Cerebellar nuclear complex (tissue), 1 donor: ENCODE measurements at regions not wholly inside any gene's neighbourhood (a gene's known extent, or its start where the extent isn't known, plus 50 kb on each side); places are given as distances from the start of the nearest gene placed in this dataset.
"Not testable (repeated sequence)": the region's sequence is repeated elsewhere in the genome, so short reads cannot be mapped to it uniquely, and the experiment has no call there.

Source experiments
- DNase-seq, 2 experiments: peaks; one replicate each; lab custom pipeline; 2025; lab: John Stamatoyannopoulos, UW

DNA sequence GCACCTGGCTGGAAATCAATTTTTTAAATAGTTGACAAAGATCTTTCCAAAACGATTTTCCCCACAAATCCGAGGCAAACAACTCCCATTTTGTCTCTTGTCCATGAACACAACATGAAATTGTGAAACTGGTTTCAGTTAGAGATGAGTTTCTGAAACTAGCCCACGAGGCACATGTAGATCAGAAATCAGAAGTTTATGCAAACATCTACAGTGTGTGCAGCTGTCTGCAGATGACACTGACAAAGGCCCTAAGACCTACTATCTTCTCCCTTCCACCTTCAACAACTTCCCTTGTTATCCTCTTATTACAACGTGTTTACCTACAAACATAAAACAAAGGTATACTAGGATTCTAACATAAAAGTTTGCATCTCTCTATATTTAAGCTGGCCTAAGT is 183.3 kb downstream of the DIRAS2 start:
- no peak for DNase-seq

DNA sequence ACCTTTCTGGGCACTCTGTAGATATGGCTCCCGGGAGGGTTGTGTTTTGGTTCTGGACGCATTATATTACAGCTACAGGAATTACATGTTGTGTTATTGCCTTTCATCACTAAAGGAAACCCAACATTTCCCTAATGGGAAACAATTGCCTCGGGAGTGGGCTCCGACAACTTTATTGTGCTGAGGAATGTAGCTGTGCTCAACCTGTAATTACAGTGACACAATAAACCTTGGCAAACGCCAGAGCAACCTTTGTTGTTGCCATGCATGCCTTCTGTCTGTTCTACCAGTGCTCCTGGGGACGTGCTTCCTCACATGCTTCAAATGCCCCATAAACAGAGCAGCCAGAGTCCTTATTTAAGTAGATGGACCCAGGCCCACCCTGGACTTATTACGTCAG is 182.4 kb downstream of the DIRAS2 start:
- DNase-seq = no peak

DNA sequence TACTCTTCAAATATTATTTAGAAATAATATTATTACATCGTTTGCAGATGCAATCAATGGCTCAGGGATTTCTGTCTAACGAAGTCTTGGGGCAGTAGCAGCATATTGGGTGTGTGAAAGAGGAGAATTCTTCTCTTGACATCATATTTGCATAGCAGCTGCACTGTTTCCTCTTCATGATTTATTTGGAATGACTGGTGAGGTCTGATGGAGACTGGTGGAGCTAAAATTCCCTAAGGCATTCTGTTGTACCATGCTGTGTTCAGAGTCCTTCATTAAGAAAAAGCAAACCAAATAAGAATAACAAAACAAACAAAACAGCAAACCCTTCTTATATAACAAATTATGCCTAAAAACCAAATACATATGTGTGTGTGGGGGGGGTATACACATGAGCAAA is 177.6 kb downstream of the DIRAS2 start:
- DNase-seq = no peak

DNA sequence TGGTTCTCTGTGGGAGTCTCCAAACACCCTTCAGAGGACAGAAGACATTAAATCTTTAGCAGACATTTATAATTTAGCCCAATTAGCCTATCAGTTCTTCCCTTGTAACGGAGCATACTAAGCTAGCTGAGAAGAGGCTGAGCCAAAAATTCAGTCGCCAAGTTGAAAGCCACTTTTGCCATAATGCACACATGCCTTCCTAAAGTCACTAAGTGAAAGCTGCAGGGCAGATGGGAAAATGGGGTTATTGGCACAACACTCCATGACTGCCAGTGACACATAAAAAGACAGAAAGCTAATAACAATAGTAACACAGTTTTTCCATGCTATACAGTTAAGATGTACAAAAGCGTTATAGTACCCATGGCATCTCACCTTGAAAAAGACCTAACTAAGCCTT is 176.2 kb downstream of the DIRAS2 start:
- DNase-seq = no peak

DNA sequence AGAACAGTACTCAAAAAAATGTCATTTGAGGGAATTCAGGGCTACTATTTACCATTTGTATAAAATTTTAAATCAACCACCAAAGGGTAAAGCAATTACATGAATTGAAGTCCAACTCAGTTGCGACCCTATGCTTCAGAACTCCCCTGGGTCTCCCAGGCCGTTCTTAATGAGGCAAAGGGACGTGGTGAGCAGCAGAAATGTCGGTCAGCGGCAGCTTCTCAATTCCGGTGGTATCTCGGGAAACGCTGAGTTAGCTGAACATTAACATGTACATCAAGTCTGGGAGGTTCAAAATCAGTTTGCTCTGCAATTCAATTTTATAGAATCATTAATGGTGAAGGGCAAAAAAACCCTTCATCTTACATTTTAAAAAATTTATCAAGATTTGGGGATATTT is 173.2 kb downstream of the DIRAS2 start:
- no peak for DNase-seq

DNA sequence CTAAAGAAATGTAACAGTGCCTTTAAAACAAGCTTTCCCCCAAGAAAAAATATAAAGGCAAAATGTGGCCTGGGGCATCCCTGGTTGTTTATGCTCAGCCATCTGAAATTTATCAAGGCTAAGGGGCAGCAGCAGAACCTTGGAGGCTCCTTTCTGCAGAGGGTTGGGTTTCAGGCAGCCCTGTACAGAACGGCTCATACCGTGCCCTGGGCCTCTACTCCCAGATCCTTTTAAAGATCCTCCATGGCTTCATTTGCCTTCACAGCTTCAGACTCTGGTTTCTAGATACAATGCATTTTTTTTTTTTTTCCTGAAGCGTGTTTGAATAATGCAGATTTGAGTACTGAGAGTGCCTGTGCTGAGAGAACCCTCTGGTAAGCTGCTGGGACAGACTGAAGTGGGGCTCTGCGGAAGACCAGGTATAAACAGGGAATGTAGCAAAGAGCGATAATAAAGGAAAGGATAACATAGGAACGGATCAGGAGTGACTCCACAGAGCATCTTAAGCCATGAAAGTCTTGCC is 172.7 kb downstream of the DIRAS2 start:
- no peak for DNase-seq

DNA sequence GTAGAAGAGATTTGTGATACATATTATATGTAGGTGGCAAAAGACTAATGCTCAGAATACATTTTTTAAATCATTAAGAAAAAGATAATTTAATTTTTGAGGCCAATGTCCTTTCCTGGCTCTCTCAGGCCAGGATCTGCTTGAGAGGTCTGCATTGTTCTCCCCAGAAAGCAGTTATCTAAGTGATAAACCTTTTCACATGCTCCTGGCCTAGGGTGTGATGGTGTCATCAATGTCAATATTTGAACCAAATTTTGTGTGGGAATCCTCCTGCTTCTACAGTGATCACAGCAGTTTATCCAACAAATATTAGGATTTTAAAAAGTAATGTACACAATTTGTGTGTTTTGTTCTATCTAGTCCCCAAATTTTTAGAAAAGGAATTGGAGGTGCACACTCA is 166.6 kb downstream of the DIRAS2 start:
- no peak for DNase-seq

DNA sequence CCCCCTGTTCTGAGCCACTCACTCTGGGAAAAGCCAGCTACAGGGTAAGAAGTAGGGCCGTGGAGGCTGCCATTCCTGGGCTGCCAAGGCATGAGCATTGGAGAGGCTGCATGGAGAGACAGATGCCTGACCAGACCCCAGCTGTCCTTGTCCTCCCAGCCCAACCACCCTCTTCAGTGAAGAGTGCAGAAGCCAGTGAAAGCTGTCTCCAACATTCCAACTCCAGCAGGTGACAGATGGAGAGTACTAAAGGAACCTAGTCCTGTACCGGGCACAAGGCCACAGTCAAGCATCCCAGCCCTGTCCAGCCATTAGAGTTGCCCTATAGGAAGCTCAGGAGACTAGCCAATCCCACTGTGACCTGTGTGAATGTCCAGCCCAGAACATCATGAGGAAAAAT is 165.1 kb downstream of the DIRAS2 start:
- DNase-seq = peak in 1 of 2 experiments; percentile 24

DNA sequence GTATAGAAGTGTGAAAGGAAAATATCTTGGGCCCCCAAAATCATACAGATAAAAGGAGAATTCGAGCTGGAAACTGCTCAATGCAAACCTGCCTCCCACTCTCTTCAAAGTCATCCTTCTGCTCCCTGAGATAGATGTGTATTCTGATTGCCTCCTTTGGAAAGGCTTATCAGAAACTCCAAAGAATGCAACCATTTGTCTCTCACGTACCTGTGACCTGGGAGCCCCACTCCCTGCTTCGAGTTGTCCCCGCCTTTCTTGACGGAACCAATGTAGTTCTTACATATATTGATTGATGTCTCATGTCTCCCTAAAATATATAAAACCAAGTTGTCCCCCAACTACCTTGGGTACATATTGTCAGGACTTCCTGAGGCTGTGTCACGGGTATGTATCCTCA is 163.8 kb downstream of the DIRAS2 start:
- DNase-seq = no peak

DNA sequence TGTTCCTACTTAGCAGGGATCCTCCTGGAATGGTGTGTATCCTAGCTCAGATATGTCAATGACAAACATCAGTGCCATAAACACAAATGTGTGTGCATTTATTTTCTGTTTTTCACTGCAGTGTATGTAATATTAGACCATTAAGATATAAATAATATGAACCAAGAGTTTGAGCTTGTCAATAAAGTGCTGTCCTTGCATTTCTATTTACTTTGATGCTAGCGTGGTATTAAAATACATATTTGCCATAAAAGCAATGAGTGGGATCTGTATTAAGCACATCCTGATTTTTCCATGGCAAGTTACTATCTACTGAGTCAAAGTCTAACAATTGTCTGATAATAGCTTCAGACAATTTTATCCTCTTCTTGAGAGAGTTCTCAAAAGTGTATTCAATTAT is 157.6 kb downstream of the DIRAS2 start:
- DNase-seq = no peak

DNA sequence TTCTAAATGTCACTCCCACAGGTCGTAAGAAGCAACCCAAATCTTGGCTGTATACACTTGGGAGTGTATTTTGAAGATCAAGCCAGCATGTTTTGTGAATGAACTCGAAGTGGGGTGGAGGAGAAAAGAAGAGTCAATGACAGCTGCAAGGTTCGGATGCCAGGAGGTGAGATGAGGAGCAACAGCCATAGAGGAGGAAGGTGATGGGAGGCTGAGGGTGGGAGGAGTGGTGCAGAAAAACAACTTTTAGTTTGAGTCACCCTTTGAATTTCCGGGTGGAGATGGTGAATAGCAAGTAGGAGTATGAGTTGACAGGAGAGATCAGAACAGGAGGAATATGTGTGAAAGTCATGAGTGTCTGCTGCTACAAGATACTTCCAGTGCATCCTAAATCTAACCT is 153.6 kb downstream of the DIRAS2 start:
- no peak for DNase-seq

DNA sequence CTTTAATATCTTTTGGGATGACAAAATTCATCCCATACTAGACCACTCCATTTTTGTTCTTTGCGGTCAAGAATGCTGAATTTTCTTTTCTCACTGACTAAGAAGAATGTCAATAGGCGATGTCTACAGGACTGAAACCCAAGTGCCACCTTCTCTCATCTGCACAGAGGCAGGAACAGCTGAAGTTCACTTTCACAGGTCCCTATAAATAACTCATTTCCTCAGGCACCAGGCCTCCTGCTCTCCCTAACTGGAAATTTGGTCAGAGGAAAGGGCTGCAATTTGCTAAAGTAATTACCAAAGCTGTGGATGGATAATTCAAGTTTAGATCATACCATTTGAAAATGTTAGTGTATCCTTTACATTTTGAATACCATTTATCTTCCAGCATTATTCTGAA is 142.9 kb downstream of the DIRAS2 start:
- no peak for DNase-seq

DNA sequence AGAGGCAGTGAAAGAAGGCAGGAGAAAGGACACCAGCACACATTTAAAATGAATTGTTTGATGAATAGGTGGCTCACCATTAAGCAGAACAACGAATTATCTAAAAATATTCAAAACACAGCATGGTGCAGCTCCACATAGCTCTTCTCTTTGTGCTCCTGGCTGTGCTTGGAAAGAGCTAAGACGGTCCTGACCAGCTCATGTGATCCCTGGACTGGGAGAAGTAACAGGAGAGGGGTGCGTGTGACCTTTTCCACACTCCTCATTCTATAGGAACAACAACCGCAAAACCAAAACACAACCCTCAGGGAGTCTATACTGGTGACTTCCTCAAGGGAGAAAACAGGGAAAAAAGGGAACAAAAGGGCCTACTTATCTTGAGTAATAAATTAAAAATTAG is 140.5 kb downstream of the DIRAS2 start:
- DNase-seq = no peak

DNA sequence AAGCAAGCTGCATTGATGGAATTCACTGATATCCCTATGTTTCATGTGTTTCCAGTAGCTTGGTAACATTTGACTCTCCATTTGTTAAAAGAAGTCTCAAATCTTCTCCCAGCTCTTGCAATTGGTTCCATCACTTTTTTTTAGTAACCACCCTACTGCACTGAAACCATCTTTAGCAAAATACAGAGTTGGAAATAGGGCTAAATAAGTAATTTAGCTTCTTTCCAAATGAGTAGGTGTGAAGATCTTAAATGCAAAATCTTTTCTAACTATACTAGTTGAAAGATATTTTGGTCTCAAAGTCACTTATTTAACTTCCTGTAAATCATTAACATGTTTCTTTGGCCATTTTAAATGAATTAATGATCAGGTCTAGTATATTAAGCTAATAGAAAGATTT is 138.1 kb downstream of the DIRAS2 start:
- DNase-seq = no peak

DNA sequence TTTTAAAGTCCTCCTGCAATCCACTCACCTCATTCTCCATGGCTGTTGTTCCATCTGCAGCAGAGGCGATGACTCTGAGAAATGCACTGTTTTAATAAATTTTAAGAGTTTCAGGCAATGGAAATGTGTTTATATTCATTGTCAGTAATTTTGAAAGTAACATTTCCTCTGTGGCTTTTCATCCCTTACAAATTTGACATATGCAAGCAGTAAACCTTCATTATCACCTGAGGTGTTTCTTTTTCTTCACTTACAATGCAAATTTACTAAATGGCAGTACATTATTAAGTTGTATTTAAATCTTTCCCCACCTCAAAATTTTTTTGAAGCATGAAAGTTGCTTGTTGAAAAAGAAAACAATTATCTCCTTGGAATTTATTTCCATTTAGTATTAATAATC is 136.9 kb downstream of the DIRAS2 start:
- DNase-seq = no peak

DNA sequence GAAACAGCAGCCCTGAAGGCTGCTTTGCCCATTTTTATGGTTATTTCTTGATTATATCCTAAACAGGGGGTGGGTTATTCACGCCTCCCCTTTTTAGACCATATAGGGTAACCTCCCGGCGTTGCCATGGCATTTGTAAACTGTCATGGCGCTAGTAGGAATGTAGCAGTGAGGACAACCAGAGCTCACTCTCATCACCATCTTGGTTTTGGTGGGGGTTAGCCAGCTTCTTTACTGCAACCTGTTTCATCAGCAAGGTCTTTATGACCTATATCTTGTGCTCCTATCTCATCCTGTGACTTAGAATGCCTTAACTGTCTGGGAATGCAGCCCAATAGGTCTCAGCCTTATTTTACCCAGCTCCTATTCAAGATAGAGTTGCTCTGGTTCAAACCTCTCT is 136.2 kb downstream of the DIRAS2 start:
- not testable (repeated sequence) for DNase-seq

DNA sequence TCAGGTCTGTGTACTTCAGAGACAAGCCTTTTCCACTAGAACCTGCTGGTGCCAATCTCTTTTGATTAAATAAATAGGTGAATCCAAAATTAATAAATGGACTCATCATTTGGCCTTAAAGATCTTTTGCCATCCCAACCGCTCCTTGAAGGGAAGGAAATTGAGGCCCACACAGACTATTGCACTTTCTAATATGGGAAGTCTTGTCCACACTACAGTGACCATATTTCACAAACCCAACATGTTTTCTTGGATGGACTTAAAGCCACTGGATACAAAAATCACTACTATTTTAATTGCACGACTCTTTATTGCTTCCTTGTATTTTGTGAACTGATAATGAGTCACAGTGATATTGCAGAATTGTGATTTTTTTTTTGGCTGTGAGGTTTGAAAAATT is 135.0 kb downstream of the DIRAS2 start:
- DNase-seq = no peak

DNA sequence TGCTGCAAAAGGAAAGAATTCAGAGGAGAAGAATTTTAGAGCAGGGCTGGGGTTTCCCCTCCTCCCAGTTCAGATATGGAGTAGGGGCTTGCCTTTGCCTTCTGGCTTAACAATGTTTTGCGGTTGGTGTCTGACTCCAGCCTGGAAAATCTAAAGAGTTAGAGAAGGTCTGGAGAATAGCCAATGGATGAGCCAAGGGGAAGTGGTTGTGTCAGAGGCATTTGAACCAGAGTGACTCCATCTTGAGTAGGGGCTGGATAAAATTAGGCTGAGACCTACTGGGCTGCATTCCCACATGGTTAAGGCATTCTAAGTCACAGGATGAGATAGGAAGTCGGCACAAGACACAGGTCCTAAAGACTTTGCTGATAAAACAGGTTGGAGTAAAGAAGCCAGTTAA is 133.7 kb downstream of the DIRAS2 start:
- no peak for DNase-seq

DNA sequence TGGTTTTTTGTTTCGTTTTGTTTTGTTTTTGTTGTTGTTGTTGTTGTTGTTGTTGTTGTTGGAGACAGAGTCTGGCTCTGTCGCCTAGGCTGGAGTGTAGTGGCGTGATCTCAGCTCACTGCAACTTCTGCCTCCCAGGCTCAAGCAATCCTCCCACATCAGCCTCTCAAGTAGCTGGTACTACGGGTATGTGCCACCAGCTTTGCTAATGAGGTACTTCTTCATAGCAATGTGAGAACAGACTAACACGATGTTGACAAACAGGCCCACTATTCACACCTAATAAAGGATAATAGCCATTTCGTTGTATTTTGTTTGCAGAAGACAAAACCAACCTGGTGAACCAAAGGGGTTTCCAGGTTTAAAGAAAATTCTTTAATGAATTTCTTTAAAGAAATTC is 130.9 kb downstream of the DIRAS2 start:
- DNase-seq = no peak

DNA sequence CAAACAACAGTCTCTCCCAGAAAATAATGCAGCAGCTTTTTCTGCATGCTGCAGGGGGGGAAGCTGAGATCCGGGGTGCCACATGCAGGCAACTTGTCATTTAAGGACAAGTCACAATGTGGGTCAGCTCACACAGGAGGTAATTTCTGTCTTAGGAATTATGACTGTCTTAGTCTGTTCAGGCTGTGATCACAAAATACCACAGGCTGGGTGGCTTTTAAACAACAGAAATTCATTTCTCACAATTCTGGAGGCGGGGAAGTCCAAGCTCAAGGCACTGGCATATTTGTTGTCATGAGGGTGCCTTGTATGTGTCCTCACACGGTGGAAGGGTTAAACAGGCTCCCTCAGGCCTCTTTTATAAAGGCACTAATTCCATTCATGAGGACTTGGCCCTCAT is 127.7 kb downstream of the DIRAS2 start:
- no peak for DNase-seq

DNA sequence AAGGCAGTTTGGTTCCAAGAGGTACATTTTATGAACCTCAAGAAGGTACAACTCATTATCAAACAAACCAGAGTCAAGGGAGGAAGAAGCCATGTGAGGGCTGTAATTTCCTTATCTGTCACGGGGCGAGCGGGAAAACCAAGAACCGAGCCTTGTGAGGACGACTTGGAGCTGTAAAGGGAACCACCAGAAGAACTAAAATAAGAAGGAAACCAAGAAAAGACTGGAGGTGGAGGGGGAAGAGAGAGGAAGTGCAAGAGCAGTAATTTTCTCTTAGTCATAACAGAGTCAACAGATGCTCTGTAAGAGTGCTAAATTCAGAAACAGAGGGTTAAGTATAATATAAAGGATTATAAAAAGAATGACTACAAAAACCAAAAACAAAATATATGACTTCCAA is 127.1 kb downstream of the DIRAS2 start:
- DNase-seq = no peak

DNA sequence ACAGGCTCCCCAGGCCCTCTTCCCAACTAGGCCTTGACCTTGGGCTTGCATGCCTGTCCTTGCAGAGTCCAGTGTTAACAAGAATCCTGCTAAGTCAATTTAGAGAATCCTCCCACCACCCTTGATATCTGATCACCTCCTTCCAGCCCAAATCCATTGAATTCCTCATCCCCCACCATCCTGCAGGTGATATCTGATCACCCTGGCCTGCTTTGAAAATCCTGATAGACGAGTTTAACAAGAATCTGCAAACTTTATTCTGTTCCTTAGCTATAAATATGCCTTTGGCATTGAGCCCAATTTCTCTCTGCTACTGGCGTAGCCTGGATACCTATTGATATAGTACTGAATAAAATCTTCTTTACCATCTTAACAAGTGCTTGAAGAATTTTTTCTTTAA is 125.5 kb downstream of the DIRAS2 start:
- DNase-seq = no peak

DNA sequence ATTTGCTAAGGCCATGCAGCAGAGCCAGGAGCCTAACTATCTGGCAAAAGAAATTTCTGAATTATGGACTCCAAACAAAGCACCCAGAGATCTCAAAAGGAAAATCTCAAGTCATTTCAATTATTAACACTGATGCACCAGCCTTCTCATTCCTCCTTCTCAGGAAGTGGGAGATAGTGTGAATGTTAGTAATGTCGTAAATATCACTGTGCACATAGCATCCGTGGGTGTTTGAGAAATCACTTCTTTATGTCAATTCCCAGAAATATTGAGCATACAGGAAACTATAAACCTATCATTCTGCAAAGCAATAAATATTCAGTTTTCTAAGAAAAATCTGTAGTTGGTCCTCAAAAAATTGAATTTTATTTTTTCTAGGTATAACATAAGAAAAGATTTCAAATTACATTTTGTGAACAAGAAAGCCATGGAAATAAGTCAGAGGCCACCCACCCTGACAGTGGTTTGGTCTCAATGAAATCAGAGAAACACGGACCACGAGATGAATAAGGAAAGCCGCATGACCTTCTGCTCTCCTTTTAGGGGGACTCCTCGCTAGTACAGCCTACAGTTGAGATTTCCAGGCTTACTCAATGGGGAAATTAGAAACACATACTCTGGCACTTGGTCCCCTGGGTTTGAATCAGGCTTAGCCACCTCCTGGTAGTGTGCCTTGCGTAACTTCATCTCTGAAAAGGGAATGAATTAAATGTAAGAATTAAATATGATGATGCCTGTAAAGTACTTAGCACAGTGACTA is 120.6 kb downstream of the DIRAS2 start:
- DNase-seq = no peak

DNA sequence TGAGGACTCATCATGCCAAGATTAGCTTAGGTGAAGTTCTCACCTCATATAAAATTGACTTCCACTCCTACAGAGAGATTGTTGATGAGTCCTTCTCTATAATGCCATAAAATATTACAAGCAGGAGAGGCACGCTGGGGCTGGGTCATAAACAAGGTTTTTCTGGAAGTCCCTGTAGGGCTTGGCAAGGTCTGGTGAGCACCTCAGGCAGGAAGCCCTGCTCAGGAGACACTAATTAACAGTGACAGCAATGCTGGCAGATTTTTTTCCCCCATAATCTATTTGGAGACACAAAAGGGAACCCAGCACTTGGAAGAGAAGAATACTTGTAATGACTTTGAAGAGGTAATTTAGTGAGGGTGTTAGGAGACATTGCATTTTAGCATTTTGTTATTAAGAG is 118.7 kb downstream of the DIRAS2 start:
- DNase-seq = peak; percentile 96
